Skin of body (tissue), 1 donor: ENCODE measurements at regions not wholly inside any gene's neighbourhood (a gene's known extent, or its start where the extent isn't known, plus 50 kb on each side); places are given as distances from the start of the nearest gene placed in this dataset.
"Not testable (repeated sequence)": the region's sequence is repeated elsewhere in the genome, so short reads cannot be mapped to it uniquely, and the experiment has no call there.

Source experiments
- DNase-seq: peaks from one replicate; lab custom pipeline; 2025; lab: John Stamatoyannopoulos, UW

DNA sequence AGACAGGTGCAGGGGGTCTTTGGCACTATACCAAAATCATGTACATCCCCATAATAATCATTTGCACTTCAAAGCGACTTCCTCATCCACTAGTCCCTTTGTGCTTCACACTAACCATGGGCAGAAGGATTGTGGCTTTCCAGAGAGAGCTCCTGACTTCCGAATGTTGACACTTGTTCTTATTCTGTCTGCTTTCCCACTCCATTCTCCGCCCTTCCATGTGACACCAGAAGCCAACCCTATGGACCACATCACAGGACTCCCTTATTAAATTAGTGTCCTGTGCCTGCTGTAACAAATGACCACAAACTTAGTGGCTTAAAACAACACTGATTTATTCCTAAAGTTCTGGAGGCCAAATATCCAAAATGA is 91.6 kb downstream of the CMC2 start:
- DNase-seq: no peak

DNA sequence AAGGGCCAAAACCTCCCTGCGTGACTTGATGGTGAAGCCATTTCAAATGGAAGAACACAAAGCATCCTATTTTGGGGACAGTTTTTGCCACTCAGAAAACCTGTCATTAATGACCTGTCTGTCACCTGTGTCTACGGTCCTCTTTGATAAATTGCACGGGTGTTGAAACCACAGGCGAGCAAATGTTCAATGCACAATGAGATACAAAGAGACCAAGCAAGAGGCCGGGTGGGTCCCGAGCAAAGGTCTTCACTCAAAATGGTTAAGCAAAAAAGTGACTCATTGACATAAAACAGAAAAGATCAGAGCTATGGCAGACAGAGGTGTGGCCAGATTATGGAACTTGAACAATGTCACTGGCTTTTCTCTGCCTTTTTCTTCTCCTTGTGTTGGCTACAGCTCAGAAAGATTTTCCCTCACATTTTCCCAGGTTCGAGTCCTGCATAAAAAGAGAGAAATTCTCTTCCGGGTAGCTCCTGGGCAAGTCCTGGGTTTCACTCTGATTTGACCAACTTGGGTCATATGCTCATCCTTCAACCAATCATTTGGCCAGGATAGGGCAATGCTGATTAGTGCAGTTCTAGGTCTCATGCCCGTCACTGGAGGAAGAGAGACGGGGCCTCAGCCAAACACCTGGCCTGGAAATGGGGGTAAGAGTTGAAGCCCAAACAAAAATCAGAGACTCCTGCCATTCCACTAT is 92.2 kb downstream of the CMC2 start:
- DNase-seq: no peak

DNA sequence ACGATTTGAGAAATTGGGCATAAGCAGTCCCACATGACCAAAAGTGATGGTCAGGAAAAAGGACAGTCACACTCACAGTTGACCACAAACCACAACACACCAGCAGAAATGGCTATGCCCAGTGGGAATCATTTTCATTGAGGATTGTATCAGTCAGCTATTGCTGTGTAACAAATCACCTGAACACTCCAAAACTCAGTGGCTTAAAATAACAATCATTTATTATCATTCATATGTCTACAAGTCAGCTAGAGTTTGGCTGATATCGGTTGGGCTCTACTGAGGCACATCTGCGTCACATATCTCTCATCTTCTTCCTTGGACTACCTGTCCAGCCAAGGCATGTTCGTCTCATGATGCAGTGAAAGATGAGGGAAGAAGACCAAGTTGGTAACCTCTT is 93.3 kb downstream of the CMC2 start:
- DNase-seq: no peak

DNA sequence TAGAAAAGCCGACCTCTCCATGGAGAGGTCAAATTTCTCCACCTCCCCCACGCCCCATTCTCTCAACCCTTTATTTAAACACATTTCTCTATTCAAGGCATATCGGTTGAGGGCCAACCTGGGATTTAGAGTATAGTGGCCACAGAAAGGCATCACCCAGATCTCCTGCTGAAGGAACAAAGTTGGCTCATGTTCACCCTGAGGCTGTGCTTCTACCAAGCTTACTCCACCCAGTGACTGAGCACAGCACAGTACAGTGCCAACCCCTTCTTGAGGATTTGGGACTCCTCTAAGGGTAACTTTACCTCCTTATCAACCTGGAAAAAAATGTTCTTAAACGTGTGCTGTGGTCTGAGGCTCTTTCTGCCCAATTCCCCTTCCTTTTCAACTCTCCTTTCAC is 94.0 kb downstream of the CMC2 start:
- no peak for DNase-seq

DNA sequence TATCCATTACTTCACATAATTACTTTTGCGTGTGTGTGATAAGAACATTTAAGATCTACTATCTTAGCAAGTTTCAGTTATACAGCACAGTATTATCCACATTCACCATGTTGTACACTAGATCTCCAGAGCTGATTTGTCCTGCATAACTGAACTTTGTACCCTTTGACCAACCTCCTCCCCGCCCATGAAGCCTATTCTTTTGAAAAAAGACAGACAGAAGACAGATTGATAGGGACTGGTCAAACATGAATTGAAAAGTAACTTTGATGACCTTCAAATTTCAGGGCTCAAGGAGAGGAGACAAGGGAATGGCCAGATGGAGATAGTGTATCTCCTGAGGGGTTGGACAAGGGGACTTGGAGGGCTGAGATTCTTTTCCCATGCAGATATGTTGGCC is 96.3 kb downstream of the CMC2 start:
- no peak for DNase-seq

DNA sequence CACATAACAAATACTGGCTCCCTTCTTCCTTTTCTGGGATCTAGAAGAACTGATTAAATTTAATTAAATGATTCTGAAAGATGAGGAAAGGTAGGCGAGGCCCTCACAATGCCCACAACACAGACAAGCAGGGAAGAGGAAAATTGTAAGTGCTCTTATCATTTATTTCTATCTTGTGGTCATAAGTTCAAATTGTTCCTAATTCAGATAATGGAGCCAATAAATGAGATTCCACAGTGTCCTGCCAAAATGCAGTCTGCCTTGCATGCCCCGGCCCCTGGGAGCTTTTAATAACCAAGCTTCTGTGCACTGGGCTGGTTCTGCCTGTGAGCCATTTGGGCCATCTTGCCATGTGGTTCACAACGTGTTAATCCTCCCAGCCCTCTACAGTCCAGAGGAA is 97.0 kb downstream of the CMC2 start:
- no peak for DNase-seq

DNA sequence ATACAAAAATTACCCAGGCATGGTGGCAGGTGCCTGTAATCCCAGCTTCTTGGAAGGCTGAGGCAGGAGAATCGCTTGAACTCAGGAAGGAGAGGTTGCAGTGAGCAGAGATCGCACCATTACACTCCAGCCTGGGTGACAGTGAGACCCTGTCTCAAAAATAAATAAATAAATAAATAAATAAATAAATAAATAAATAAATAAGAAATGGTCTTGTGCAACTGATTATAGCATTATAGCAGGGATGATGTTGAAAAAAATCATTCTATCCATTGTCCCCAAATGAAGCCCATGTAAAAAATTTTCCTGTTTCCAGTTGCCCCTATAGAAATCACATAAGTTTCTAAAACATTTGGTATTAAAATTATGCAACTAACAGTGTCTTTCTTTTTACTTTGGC is 100.5 kb downstream of the CMC2 start:
- not testable (repeated sequence) for DNase-seq

DNA sequence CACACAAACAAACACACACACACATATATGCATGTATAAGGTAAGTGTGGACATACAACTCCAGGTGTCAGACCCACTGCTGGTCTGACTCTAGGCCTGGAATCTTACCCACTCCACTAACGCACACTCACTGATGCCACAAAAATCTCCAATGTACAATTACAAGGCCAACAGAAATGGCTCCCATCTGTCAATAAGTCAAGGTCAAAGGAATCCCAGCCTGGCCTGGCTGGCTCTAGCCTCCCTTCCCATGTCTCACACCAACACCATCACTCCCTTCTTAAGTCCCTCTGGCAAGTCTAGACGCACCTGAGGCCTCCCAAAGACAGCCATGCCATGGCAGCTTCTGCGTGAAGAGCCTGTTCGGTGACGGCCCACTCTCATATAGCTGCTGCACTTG is 99.2 kb upstream of the CDYL2 start:
- DNase-seq: no peak

DNA sequence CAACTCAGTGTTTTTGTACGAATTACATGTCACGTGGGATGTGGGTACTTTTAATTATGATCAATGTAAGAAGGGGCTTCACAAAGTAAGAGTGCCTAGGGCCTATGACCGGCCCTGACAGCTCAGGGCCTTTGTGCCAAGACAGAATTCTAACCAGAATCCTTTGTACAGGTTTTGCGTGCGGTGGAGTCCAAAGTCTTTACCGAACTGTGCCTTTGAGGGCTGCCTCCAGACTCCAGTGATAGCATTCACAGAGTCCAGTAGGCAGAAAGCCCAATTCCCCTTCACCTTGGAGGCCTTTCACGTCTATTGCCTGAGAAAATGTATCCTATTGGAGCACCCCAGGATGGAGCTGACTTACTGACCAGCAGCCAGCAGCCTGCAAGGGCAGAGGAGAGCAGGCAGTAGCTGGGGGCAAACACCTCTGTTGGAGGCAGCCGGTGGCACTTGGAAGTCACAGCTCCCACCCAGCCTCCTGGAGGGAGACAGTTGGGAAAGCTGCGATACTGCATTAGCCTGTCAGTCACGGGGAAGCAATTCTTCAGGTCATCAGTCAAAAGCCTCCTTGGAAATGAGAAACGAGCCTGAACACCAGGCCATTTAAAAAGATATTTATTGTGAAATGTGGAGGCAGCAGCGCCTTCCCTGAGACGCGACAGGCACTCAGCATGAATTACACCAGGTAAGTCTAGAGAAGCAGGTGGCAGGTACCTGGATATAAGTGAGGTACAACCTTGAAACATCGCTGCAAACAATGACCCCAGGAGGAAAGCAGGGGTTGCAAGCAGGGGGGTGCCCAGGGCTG is 98.1 kb upstream of the CDYL2 start:
- DNase-seq: no peak

DNA sequence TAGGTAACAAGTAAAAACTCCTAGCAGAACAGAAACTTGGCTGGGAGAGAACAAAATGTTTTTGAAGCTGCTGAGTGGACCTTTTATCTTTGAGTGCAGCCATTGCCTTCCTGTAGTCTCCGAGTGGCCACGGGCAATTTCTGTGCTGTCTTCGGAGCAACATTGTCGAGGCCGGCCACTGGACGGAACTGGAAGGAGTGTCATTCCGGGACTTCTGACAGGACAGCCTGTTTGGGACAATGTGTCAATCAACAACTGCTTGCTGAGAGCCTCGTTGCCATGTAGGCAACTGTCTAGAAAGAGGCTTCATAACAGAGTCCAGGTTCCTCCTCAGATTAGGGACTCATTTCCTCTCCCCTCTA is 96.2 kb upstream of the CDYL2 start:
- no peak for DNase-seq

DNA sequence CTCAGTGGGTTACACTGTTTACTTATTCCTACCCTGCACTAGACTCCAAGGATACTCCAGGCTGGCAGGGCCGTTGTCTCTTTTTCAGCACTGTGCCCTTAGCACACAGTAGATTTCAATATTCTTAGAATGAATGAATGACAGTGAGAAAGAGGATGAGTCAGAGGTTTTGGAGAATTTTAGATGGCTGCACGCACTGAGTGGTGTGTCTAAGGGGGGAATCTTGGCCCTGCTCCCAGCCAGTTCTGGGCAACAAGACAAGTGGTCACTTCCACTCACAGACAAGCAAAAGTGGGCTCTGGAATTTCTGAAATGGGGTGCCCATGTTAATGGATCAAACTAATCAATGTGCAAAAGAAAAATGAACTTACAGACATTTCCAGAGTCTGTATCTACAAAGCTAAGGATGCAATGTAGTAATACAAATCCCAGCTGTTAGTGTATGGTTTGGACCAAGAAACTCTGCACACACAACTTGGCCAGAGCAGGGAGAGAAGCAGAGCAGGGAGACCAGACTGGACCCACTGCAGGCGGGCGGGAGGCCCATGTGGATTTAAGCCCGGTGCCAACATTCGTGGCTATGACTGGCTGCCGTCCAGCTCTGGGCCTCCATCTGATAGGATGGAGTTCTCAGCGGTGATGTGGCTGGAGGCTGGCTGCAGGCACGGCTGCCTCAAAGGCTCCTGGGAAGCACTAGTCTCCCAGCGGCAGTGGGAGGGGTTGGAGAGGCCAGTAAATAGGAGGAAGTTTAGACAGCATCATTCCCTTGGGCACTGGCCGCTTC is 95.6 kb upstream of the CDYL2 start:
- DNase-seq: peak; percentile 58

DNA sequence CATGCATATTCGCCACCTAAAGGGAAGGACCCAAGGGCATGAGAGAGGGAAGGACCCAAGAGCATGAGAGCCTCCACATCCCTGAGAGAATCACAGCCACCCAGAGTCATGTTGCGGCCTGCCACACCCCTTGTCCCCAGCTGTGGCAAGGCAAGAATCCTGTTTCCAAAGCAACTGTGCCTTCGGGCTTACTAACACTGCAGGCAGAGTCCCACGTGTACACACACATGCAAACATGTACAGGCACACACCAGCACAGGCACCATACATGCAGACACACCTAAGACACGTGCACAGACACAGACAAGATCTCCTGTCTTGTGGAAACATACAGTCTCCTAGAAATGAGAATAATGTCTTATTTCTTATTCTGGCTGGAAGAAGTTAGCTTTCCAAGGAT is 92.4 kb upstream of the CDYL2 start:
- DNase-seq: peak; percentile 21

DNA sequence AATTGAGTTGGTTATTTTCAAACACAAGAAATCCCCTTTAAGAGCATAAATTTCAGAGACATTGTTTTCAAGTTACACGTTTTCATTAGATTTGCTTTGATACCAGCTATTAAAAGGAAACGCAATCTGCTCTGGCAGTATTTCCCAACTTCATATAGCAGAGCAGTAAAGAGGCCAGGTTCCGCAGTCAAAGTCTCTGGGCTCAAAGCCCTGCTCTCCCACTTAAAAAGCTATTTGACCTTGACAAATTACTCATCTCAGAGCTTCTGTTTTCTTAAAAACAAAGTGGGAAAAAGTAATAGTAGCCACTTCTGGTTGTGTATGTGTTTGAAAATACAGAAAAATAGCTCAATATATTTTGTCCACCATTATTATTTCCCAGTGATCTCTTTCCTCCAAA is 89.7 kb upstream of the CDYL2 start:
- no peak for DNase-seq

DNA sequence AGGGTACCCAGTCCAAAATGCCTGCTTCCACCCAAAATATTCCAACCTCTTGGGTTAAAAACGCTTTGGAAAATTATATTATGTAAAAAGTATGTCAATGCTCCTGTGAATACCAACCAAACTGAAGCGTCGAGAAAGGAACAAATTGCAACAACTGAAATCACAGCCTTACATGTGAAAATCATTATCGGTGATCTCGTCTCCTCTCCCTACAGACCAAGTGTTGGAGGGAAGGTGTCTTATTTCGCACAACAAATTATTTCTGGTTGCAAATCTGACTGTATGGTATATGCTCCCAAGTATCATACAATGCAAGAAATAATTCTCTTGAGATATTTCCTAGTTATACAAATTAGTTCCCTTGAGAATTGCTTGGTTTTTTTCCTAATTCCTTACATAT is 89.3 kb upstream of the CDYL2 start:
- DNase-seq: no peak

DNA sequence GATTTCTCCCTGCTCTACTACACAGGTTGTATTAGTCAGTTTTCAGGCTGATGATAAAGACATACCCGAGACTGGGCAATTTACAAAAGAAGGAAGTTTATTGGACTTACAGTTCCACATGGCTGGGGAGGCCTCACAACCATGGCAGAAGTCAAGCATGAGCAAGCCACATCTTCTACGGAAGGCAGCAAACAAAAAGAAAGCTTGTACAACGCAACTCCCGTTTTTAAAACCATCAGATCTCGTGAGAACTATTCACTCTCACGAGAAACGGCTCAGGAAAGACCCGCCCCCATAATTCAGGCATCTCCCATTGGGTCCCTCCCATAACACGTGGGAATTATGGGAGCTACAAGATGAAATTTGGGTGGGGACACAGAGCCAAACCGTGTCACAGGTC is 88.0 kb upstream of the CDYL2 start:
- not testable (repeated sequence) for DNase-seq

DNA sequence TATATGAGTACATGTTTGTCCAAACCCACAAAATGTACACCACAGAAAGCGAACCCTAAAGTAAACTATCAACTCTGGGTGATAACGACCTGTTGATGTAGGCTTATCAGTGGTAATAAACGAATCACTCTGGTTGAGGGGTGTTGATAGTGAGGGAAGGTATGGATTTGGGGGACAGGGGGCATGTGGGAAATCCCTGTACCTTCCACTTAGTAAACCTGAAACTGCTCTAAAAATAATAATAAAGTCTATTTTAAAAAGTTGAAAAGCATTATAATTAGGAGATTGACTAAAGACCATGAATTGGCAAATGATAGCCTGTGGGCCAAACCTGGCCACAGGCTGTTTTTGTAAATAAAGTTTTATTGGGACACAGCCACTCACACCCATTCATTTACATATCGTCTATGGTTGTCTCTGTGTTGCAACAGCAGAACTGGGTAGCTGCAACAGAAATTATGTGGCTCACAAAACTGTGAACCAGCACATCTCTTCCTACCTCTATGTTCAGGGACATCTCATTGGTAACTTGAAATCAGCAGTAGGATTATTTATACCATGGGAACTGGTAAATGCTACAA is 85.5 kb upstream of the CDYL2 start:
- DNase-seq: no peak

DNA sequence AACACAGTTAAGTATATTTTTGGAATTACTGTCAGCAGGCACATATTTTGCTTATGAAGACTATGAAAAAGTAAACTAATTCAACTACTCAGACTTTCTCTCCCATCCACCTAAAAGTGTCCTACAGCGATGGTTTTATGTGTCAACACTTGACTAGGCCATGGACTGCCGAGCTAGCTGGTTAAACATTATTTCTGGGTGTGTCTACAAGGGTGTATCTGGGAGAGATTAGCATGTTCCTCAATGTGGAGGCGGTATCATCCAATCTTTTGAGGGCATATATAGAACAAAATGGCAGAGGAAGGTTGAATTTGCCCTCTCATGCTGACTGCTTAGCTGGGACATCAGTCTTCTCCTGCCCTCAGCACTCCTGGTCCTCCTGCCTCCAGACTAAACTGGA is 82.7 kb upstream of the CDYL2 start:
- no peak for DNase-seq

DNA sequence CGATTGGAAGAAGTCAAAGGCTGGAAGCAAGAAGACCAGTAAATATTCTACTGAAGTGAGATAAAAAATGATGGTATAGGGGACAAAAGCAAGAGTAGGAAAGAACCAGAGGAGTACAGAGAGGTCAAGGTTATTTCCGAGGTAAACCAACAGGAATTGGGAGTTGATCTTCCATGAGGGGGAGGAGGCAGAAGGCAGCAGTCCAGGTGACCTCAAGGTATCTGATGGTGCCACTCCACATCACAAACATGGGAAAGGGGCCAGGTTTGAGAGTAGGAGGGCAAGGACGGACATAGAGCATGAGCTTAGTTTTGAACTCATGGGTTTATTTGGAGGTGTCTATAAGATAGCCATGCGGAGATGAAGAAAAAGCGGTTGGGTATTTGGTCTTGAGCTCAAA is 79.4 kb upstream of the CDYL2 start:
- no peak for DNase-seq

DNA sequence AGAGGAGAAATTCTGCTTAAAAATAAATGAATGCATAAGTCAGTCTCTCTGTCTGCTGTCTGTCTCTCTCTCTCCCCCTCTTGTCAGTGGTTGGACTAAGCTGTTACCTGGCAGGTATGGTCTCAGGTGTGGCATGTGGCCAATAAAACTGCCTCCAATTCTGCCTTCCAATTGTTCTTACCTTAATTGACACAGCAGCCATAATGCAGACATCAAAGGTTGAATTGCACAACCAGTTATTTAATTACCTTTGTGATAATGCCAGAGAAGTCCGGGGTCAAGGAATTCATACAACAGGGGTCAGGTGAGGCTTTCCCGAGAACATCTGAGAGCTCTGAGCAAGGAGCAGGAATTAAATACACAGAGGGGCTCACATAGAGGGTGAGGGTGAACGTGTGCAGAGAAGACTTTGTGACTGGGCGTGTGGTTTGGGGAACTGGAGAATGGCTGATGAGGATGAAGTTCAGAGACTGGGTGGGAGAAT is 78.8 kb upstream of the CDYL2 start:
- DNase-seq: no peak

DNA sequence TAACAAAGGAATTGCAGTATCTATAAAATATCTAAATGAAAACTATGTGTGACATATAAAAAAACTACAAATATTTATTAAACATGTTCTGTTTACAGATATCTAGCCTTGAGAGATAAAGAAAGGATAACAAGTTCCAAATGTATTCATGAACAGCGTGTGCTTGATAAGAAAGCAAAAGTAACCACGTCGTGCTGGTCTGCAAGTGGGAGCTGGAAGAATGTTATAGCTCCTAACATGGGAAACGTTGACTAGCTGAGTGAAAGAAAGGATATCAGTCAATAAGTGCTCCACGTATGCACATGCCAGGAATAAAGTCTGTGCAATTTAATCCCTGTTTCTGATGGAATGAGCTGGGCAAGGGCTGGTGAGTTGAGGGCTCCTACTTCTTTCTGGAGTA is 71.2 kb upstream of the CDYL2 start:
- no peak for DNase-seq

DNA sequence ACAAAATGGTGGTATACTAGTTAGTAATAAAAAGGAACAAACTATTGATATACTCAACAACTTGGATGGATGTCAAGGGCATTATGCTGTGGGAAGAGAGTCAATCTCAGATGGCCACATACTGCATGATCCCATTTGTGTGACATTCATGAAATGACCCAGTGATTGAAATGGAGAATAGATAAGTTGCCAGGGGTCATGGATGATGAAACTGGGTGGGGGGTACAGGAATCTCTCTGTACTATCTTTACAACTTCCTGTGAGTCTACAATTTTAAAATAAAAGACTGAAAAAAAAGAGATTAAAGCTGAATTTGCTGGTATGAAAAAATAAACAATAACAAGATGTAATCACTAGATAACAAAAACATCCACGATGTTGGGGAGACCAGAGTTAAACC is 70.5 kb upstream of the CDYL2 start:
- DNase-seq: no peak

DNA sequence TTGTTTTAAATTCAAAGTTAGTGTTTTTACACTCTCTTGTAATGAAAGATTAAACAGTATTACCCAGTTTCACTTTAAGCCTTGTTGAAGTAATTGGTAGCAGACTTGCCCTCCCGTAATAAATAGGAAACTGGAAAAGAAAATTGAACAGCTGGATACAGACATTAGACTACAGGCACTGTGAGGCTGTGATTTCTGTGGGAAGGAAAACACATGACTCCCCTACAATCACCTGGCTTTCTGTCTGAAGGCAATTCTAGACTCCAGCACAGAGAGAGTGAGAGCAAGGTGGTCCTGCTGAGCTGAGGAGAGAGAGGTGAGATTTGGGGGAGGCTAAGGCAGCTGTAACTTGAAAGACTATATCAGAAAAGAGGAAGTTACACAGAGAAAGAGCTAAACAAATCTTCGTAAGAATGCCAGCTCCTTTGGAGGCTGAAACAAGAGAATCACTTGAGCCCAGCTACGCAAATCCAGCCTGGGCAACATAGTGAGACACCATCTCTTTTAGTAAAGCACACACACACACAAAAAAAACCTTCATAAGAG is 57.8 kb upstream of the CDYL2 start:
- peak; percentile 25 for DNase-seq
